Fibroblast of villous mesenchyme (primary cell): ENCODE measurements at regions not wholly inside any gene's neighbourhood (a gene's known extent, or its start where the extent isn't known, plus 50 kb on each side); places are given as distances from the start of the nearest gene placed in this dataset.

Source experiments
- DNase-seq: peaks from one replicate; pipeline ENCODE4 v3.0.0-alpha.2; 2010; ENCODE audit warnings: low read depth
- H3K4me3 ChIP-seq: 2 replicates; pipeline ENCODE4 v1.5.1; 2011; ENCODE audit warnings: low read depth, mild to moderate bottlenecking, low read length
- TF ChIP-seq, protein P1 (sequence below): IDR thresholded peaks from 2 replicates; pipeline ENCODE4 v1.5.1; 2012; ENCODE audit warnings: low read depth, mild to moderate bottlenecking, low read length; ENCODE audit not compliant: insufficient read depth

DNA sequence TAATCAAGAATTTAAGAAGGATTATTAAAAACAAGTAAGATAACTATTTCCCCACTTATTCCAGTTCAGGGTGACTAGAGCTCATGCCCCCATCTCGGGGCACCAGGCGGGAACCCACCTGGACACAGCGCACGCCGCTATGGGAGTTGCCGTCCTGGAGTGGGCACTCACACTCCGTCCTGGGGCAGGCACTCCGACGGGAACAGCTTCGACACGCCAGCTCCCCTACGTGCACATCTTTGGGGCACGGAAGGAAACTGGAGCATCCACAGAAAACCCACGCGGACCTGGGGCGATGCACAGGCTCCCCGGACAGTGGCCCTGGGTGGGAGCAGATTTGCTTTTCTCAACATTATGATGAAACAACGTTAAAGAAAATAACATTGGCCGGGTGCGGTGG is 52.0 kb upstream of the GATA5 start:
- TF ChIP-seq, protein P1, sequence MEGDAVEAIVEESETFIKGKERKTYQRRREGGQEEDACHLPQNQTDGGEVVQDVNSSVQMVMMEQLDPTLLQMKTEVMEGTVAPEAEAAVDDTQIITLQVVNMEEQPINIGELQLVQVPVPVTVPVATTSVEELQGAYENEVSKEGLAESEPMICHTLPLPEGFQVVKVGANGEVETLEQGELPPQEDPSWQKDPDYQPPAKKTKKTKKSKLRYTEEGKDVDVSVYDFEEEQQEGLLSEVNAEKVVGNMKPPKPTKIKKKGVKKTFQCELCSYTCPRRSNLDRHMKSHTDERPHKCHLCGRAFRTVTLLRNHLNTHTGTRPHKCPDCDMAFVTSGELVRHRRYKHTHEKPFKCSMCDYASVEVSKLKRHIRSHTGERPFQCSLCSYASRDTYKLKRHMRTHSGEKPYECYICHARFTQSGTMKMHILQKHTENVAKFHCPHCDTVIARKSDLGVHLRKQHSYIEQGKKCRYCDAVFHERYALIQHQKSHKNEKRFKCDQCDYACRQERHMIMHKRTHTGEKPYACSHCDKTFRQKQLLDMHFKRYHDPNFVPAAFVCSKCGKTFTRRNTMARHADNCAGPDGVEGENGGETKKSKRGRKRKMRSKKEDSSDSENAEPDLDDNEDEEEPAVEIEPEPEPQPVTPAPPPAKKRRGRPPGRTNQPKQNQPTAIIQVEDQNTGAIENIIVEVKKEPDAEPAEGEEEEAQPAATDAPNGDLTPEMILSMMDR, result no peak
- no peak overlapping the region for H3K4me3 ChIP-seq
- DNase-seq, result no peak

DNA sequence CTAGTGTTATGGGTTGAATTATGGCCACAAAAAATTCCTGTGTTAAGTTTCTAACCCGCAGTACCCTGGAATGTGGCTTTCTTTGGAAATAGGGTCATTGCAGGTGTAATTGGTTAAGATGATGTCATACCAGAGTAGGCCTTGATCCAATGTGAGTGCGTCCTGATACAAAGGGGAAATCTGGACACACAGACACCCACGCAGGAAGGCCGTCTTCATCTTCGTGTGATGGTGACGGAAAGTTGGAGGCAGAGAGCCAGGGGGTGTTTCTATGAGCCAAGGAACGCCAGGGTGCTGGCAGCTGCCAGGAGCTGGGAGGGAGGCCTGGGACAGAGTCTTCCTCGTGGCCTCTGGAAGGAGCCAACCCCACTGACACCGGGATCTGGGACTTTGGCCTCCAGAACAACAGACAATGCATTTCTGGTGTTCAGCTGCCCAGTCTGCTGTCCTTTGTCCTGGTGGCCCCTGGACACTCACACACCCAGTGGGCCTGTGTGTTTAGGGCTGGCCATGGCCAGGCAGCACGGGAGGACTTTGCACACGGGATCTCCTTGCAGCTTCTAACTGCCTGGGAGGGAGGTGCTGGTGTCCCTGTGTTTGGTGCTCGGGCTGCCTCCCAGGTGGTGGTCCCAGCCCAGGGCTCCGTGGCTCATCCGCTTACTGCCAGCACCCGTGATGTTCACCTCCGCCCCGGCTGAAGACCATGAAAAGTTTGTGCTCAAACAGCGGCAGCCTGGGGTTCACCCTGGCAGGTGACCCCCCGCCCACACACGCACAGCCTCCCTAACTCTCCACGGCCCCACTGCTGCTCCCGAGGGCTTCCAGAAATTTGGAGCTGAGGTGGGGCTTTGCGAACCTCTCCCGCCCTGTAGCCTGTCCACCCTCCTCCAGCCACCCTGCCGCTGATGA is 53.4 kb upstream of the GATA5 start:
- TF ChIP-seq, protein P1, result no peak
- no peak overlapping the region for H3K4me3 ChIP-seq
- DNase-seq, result no peak

DNA sequence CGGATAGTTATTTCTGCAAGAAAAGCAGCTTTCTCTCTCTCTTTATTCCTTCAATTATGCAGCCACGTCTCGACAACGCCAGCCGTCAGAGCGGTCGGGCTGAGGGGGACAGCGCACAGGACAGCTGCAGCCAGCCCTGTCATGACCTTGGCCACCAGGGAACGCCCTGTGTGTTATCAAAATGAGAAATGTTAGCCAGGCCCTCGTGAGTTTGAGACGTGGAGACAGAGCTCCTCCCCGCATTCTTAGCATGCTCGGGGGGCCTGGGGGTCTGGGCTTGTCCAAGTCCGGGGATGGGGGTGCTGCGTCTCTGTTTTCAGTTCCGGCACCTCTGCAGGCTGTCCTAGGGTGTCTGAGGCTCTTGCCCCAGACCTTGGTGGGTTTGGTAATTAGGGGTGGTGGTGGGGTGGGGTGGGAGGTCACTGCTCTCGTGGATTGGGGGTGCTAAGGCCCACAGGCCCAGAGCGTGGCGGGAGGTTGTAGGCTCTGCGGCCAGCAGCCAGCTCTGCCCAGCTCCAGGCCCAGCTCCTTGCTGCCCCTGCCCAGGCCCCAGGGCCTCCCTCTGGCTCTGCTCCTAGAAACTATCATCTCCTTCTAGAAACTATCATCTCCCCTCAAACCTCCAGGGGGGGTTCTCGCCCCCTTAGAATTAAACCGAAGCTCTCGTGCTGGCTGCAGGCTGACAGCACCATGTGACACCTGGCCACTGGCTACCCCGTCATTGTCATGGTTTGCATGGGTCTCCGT is 54.3 kb upstream of the GATA5 start:
- TF ChIP-seq, protein P1, result no peak
- no peak overlapping the region for H3K4me3 ChIP-seq
- no peak for DNase-seq

DNA sequence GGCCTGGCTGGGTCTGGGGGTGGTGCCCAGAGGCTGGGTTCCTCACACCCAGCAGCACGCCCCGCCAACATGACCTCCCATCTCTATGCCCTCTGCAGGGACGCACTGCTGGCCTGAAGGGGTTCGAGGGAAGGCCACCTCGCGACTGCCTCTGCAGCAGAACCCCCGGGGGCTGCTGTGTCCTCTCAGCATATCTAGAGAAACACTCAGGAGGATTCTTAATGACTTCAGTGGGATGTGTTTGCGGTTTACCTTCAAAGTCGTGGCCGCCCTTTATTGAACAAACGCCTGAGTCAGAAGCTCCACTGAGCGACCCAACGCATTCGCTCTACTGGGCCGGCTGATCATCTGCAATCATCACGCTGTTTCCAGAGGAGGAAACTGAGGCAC is 54.8 kb upstream of the GATA5 start:
- H3K4me3 ChIP-seq, result no peak overlapping the region
- DNase-seq, result no peak
- TF ChIP-seq, protein P1, result no peak

DNA sequence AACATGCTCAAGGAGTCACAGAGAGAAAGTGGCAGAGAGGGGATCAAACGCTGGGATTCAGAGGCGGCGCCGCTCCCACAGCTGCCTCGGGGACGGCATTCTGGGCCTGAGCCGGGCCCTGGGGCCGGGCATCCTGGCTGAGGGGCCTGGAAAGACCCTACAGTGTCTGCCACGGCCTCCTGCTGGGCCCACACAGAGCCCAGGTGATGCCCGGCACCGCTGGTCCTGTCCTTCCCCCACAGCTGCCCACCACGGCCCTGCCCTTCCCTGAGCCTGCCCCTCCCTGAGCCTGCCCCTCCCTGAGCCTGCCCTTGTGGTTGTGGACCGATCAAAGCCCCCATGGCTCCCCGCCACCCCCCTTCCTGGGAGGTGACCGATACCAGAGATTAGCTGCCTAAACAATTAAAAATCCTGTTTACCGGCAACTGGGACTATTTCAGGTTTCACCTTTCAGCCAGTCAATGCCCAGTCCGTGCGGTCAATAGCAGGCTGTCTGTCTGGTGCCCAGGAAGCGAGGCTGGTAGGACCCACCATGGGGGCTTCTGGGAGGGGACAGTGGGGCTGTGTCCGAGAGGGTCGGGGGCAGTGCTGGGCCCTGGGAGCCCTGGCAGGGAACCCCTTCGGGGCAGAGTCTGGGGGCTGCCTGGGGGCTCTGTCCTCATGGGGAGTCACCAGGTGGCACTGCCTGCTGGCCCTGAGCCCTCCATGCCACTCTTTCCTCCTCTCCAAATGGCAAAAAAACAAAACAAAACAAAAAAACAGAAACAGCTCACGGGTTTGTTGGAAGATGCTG is 55.4 kb upstream of the GATA5 start:
- H3K4me3 ChIP-seq, result no peak overlapping the region
- no peak for DNase-seq
- TF ChIP-seq, protein P1, result no peak

DNA sequence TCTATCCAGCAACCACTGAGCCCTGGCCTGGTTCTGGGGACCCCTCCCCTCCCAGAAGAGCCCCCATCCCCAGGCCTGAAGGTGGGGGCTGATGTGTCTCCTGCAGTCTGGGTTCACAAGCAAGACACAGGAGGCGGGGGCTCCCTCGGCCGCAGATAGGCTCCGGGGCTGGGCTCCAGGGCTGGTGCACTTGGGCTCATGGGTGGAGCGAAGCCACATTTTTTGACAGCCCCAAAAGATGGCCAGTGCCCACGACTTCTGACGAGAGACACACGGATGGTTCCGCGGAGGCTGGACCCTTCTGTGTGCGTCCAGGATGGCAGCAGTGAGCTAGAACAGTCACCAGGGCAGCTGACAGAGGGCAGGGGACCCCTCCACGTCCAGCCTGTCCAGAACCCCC is 57.1 kb upstream of the GATA5 start:
- TF ChIP-seq, protein P1, result no peak
- no peak overlapping the region for H3K4me3 ChIP-seq
- no peak for DNase-seq
